ENCODE measurements at regions not wholly inside any gene's neighbourhood (a gene's known extent, or its start where the extent isn't known, plus 50 kb on each side); places are given as distances from the start of the nearest gene placed in this dataset.

GRCh38 chr7:55273186-55273980 is 91.8 kb upstream of the LANCL2 start:
- no peak for DNase-seq (ENCODE audit: extremely low read depth, insufficient read length)
- Histone ChIP-seq H3K27me3 (replicated peaks; ENCODE audit: control insufficient read depth, insufficient read depth, low read length) (no peaks in the 10 kb centered on the region; the same call in 1 of the 2 replicates), H3K36me3 (ENCODE audit: control insufficient read depth, insufficient read depth, low read length) (no peaks in the 10 kb centered on the region), H3K4me3 (replicated peaks; ENCODE audit: low read depth, low read length) (no peak overlapping the region)
- no peak for TF ChIP-seq CTCF (IDR thresholded peaks at IDR 0.05; ENCODE audit: insufficient read depth, low read length, poor library complexity, severe bottlenecking)

DNA sequence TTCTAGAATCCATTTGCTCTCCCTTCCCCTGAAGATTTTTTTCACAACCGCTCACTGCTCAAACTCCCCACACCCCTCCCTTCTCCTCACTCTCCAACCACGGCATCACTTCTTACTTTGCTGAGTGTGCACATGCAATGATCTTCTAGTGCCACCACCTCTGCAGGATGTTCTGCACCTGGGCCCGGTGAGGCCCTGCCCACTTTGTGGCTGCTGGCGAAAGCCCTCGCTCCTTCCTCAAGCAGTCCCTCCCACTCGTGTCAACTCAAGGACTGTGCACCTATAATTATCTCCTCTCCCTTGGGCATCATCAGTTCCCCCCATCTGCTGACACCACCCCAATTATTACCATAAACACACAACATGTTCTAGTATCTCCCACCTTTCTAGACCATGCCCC is 91.0 kb upstream of the LANCL2 start:
- H3K27me3 ChIP-seq (replicated peaks; ENCODE audit: control insufficient read depth, insufficient read depth, low read length) = no peaks in the 10 kb centered on the region; the same call in 1 of the 2 replicates
- no peak for DNase-seq (ENCODE audit: extremely low read depth, insufficient read length)
- H3K36me3 ChIP-seq (ENCODE audit: control insufficient read depth, insufficient read depth, low read length) = no peaks in the 10 kb centered on the region
- TF ChIP-seq CTCF (IDR thresholded peaks at IDR 0.05; ENCODE audit: insufficient read depth, low read length, poor library complexity, severe bottlenecking) = no peak
- H3K4me3 ChIP-seq (replicated peaks; ENCODE audit: low read depth, low read length) = no peak overlapping the region

DNA sequence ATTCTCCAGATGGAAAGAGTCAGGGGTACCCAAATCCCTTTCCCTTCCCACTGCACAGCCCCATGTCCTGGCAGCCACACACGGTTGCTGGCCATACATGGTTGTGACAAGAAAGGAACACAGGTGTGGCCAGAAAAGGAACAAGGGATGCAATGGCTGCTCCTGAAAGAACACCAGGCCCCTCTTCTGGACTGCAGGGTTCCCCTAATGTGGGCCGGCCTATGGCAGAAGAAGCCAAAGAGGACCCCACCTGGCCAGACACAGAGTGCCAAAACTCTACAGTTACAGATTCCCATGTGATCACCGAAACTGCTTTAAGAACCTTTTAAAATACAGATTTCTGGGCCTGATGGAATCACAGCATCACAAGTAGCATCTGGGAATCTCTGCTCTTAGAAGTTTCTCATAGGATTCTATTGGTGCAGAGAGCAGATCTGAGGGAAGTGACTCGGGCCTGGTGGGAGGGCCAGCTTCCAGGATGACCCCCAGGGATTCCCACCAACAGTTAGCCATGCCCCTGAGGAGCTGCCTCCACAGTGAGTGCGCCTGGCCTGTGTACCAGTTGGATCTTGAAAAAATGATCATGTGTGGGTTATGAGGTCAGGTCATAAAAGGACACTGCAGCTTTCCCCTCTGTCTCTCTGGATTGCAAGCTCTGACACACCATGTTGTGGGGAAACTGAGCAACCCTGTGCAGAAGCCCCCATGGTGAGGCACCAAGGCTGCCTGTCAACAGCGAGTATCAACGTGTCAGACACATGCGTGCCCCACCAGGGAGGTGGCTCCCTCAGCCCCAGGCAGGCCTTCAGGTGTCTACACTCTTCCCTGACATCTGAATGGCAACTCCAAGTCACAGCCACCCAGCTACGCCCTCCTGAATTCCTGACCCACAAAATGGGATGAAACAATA is 89.6 kb upstream of the LANCL2 start:
- Histone ChIP-seq H3K4me3 (replicated peaks; ENCODE audit: low read depth, low read length) (no peak overlapping the region), H3K27me3 (replicated peaks; ENCODE audit: control insufficient read depth, insufficient read depth, low read length) (no peaks in the 10 kb centered on the region; the same call in 1 of the 2 replicates), H3K36me3 (ENCODE audit: control insufficient read depth, insufficient read depth, low read length) (no peaks in the 10 kb centered on the region)
- TF ChIP-seq CTCF (IDR thresholded peaks at IDR 0.05; ENCODE audit: insufficient read depth, low read length, poor library complexity, severe bottlenecking) = no peak
- no peak for DNase-seq (ENCODE audit: extremely low read depth, insufficient read length)

GRCh38 chr7:55276572-55277295 is 88.4 kb upstream of the LANCL2 start:
- Histone ChIP-seq H3K4me3 (replicated peaks; ENCODE audit: low read depth, low read length) (no peak overlapping the region), H3K27me3 (replicated peaks; ENCODE audit: control insufficient read depth, insufficient read depth, low read length) (no peaks in the 10 kb centered on the region; the same call in 1 of the 2 replicates), H3K36me3 (ENCODE audit: control insufficient read depth, insufficient read depth, low read length) (no peaks in the 10 kb centered on the region)
- no peak for TF ChIP-seq CTCF (IDR thresholded peaks at IDR 0.05; ENCODE audit: insufficient read depth, low read length, poor library complexity, severe bottlenecking)
- DNase-seq (ENCODE audit: extremely low read depth, insufficient read length) = no peak

DNA sequence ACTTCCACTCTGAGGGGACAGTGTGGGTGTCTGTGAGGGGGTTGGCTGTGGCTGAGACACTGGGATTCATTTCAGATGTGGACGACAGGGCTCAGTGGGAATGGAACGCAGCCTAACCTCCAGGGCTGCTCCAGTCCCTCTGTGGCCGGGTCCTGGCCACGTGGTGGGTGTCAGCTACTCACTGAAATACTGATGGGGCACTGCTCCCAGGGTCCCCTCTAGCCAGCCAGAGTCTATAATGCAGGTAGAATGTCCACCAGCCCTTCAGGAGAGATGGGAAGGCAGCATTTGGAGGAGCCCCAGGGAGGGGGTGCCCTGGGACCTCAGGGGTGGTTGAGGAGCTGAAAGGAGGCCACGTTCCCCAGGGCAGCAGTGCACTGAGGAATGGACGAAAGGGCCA is 87.2 kb upstream of the LANCL2 start:
- Histone ChIP-seq H3K27me3 (replicated peaks; ENCODE audit: control insufficient read depth, insufficient read depth, low read length) (no peaks in the 10 kb centered on the region; the same call in 1 of the 2 replicates), H3K36me3 (ENCODE audit: control insufficient read depth, insufficient read depth, low read length) (no peaks in the 10 kb centered on the region), H3K4me3 (replicated peaks; ENCODE audit: low read depth, low read length) (no peak overlapping the region)
- no peak for DNase-seq (ENCODE audit: extremely low read depth, insufficient read length)
- no peak for TF ChIP-seq CTCF (IDR thresholded peaks at IDR 0.05; ENCODE audit: insufficient read depth, low read length, poor library complexity, severe bottlenecking)
